C4-2B (cell line): ENCODE measurements at regions not wholly inside any gene's neighbourhood (a gene's known extent, or its start where the extent isn't known, plus 50 kb on each side); places are given as distances from the start of the nearest gene placed in this dataset.

ENCODE experiments used
- H3K27ac ChIP-seq: fragments of 450-650 bp; 2 replicates; pipeline ENCODE4 v1.5.1; 2017
- CTCF ChIP-seq: fragments of 450-650 bp; conservative IDR thresholded peaks from 2 replicates; pipeline ENCODE4 v1.5.1; 2017; ENCODE audit warnings: mild to moderate bottlenecking
- ZFX ChIP-seq: fragments of 450-650 bp; IDR thresholded peaks from 2 replicates; pipeline ENCODE4 v1.6.1; 2017

GRCh38 chr1:193504920-193505319 is 318.5 kb upstream of the B3GALT2 start:
- no peak overlapping the region for H3K27ac ChIP-seq
- TF ChIP-seq ZFX (no peak), CTCF (no peak)

- TF ChIP-seq ZFX, result no peak
- no peak for TF ChIP-seq CTCF
- no peak overlapping the region for H3K27ac ChIP-seq
Observed at GRCh38 chr1:193498088-193498655, 311.8 kb upstream of the B3GALT2 start.

GRCh38 chr1:193494368-193494767 is 308.0 kb upstream of the B3GALT2 start:
- H3K27ac ChIP-seq, result no peak overlapping the region
- TF ChIP-seq ZFX (no peak), CTCF (no peak)

DNA sequence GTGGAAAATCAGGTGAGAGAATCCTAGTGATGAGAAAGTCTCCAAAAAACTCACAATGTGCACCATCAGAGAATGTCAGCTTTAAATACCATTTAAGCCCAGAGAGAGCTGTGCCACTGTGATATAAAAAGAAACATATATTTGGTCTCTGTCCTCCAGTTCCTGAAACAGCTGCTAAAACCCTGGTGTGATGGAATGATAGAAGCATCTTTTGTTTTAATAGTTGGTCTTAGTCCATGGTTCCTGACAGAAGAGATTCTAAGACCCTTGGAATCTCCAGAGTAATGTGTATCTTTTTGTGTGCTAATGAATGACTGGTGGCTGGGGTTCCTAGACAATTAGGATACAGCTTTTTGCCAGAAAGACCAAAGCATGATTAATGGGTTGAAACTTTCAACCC is 302.8 kb upstream of the B3GALT2 start:
- no peak for TF ChIP-seq CTCF
- no peak for TF ChIP-seq ZFX
- H3K27ac ChIP-seq, result no peak overlapping the region

GRCh38 chr1:193487722-193488121 is 301.3 kb upstream of the B3GALT2 start:
- TF ChIP-seq CTCF (no peak), ZFX (no peak)
- H3K27ac ChIP-seq, result no peak overlapping the region

GRCh38 chr1:193486671-193487229 is 300.3 kb upstream of the B3GALT2 start:
- TF ChIP-seq ZFX (no peak), CTCF (no peak)

DNA sequence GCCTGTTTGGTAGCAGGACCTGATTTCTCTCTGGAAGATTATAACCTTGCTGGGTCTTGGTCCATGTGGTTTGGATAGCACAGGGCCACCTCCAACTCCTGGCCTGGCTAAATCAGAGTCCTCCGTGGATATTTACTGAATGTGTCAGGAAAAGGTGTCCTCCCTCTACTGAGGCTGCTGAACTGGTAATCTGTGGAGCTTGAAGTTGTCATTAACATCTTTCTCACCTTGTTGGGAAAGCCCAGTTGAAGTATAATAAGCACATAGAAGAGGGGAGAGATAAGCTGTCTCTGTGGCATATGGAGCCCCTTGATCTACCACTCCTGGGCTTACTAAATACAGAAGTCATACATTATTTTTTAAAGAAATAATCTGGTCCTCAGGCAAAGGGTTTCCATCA is 294.3 kb upstream of the B3GALT2 start:
- TF ChIP-seq CTCF, result no peak
- TF ChIP-seq ZFX, result no peak

More at GRCh38 chr1:193486671-193487229, 300.3 kb upstream of the B3GALT2 start:
- no peak overlapping the region for H3K27ac ChIP-seq

More for the DNA sequence above, 294.3 kb upstream of the B3GALT2 start:
- no peak overlapping the region for H3K27ac ChIP-seq
